K562 (cell line): ENCODE measurements at regions not wholly inside any gene's neighbourhood (a gene's known extent, or its start where the extent isn't known, plus 50 kb on each side); places are given as distances from the start of the nearest gene placed in this dataset.

ENCODE experiments used
- ATAC-seq: fragments of 200-7000 bp; cut with Tn5 transposase; 3 replicates; pipeline ENCODE4 v1.9.1; 2020; ENCODE audit warnings: moderate library complexity
- BruUV-seq: library from RNA; stranded (reverse); fragments of 400-500 nt; replicated peaks from 2 replicates; lab custom pipeline; 2021; lab: Mats Ljungman, UMichigan
- CTCF ChIA-PET: fragments of 300-600 bp; formaldehyde crosslinking; extraction: SDS; loops from one replicate; lab custom pipeline; 2021; ENCODE audit warnings: low intra/inter-chr PET ratio; lab: Yijun Ruan, JAX
- POLR2A ChIA-PET: fragments of 300-600, 350-650 bp; sonication (Branson Sonifier 250); formaldehyde crosslinking; extraction: SDS; loops from one replicate; lab custom pipeline; 2021; ENCODE audit warnings: antibody characterized with exemption, inconsistent platforms; lab: Yijun Ruan, JAX
- DNase-seq, 4 experiments: peaks; one replicate each; pipeline versions ENCODE4 v3.0.0 to v3.0.0-alpha.2; 2011 to 2018; ENCODE audit warnings: low spot score in 3 of 4, mixed read lengths in 3 of 4; ENCODE audit errors: extremely low read depth in 1 of 4
- FAIRE-seq: peaks from 2 replicates; lab custom pipeline; 2011; peaks lifted over from hg19 to GRCh38; lab: Jason Lieb, UNC
- H2AFZ ChIP-seq: 2 replicates; pipeline ENCODE4 v1.6.0; 2011; ENCODE audit warnings: low read depth, low read length, control low read depth, inconsistent platforms
- H3K27ac ChIP-seq: fragments of 200-600 bp; 3 replicates; pipeline ENCODE4 v1.8.0; 2011; ENCODE audit warnings: low read depth, mild to moderate bottlenecking, control low read depth, inconsistent platforms, low read length, moderate library complexity, mixed read lengths; ENCODE audit errors: extremely low read depth
- H3K27me3 ChIP-seq, 2 experiments: fragments of 300-600 bp in 1 of 2; 2 replicates in 1 of 2; 3 replicates in 1 of 2; pipeline versions ENCODE4 v1.6.0 to v1.8.0; 2011; ENCODE audit warnings: inconsistent platforms in 2 of 2, low read length in 2 of 2, mild to moderate bottlenecking in 1 of 2, mixed read lengths in 1 of 2, moderate library complexity in 1 of 2; ENCODE audit not compliant: control insufficient read depth in 2 of 2, insufficient read depth in 2 of 2
- H3K36me3 ChIP-seq: fragments of 300-600 bp; 3 replicates; pipeline ENCODE4 v1.8.0; 2011; ENCODE audit warnings: mild to moderate bottlenecking, low read length, inconsistent platforms; ENCODE audit not compliant: control insufficient read depth, insufficient read depth
- H3K4me1 ChIP-seq, 2 experiments: fragments of 200-600 bp in 1 of 2; replicated peaks in 1 of 2; 2 replicates in 1 of 2; 3 replicates in 1 of 2; pipeline versions ENCODE4 v1.5.1 to v1.8.0; 2011; ENCODE audit warnings: inconsistent platforms in 2 of 2, low read length in 2 of 2, mild to moderate bottlenecking in 1 of 2, mixed read lengths in 1 of 2, moderate library complexity in 1 of 2; ENCODE audit not compliant: control insufficient read depth in 2 of 2, insufficient read depth in 2 of 2
- H3K4me2 ChIP-seq: 2 replicates; pipeline ENCODE4 v1.6.1; 2011; ENCODE audit warnings: low read length, control low read depth, inconsistent platforms, mixed read lengths; ENCODE audit not compliant: insufficient read depth
- H3K4me3 ChIP-seq: fragments of 200-600 bp; sonication (generic), shearing (Covaris generic); 2 replicates; pipeline ENCODE4 v1.5.1; 2016; ENCODE audit warnings: control low read depth, inconsistent platforms
- H3K79me2 ChIP-seq: fragments of 200-600 bp; 3 replicates; pipeline ENCODE4 v1.8.0; 2011; ENCODE audit warnings: low read length, inconsistent platforms; ENCODE audit not compliant: control insufficient read depth, insufficient read depth
- H3K9ac ChIP-seq, 2 experiments: 2 replicates each; pipeline versions ENCODE4 v1.6.0 to v1.6.1; 2011; ENCODE audit warnings: low read depth in 2 of 2, low read length in 2 of 2, control low read depth in 1 of 2, inconsistent platforms in 1 of 2, mild to moderate bottlenecking in 1 of 2, mixed read lengths in 1 of 2; ENCODE audit not compliant: insufficient read depth in 1 of 2
- H3K9me1 ChIP-seq: one replicate; pipeline ENCODE4 v1.6.0; 2011; ENCODE audit warnings: inconsistent platforms, mild to moderate bottlenecking, low read length, moderate library complexity; ENCODE audit not compliant: control insufficient read depth, insufficient read depth
- H3K9me3 ChIP-seq: replicated peaks from 2 replicates; pipeline ENCODE4 v1.5.1; 2011; ENCODE audit warnings: low read depth, low read length, inconsistent platforms; ENCODE audit not compliant: control insufficient read depth, insufficient read depth
- H4K20me1 ChIP-seq: replicated peaks from 2 replicates; pipeline ENCODE4 v1.6.1; 2011; ENCODE audit warnings: low read length, inconsistent platforms, mixed read lengths; ENCODE audit not compliant: control insufficient read depth, insufficient read depth
- ASH1L ChIP-seq: fragments of 450-650 bp; IDR thresholded peaks from 2 replicates; pipeline ENCODE4 v1.6.1; 2018; ENCODE audit warnings: borderline replicate concordance, mild to moderate bottlenecking, low read depth; ENCODE audit not compliant: partially characterized antibody
- ELF4 ChIP-seq: fragments of 450-650 bp; formaldehyde crosslinking; IDR thresholded peaks from 2 replicates; pipeline ENCODE4 v1.4.0; 2022; ENCODE audit warnings: missing genetic modification characterization
- FOXK2 ChIP-seq, 2 experiments: fragments of 450-650 bp; IDR thresholded peaks in 1 of 2; conservative IDR thresholded peaks in 1 of 2; 2 replicates each; pipeline ENCODE4 v1.6.1; 2016; ENCODE audit warnings: low read depth in 2 of 2, mild to moderate bottlenecking in 1 of 2
- HDAC1 ChIP-seq, 2 experiments: fragments of 450-650 bp; IDR thresholded peaks; 2 replicates each; pipeline ENCODE4 v1.6.1; 2016 to 2017; ENCODE audit warnings: inconsistent platforms in 1 of 2, mild to moderate bottlenecking in 1 of 2, moderate library complexity in 1 of 2
- MAFK ChIP-seq: IDR thresholded peaks from 2 replicates; pipeline ENCODE4 v1.6.1; 2011; ENCODE audit warnings: low read length, improper control_type of control experiment
- POLR2A ChIP-seq: fragments of 450-650 bp; conservative IDR thresholded peaks from 2 replicates; pipeline ENCODE4 v1.6.1; 2016
- POLR2AphosphoS2 ChIP-seq: IDR thresholded peaks from 2 replicates; pipeline ENCODE4 v1.6.1; 2012; ENCODE audit warnings: low read length, improper control_type of control experiment
- RFX7 ChIP-seq: fragments of 250-450 bp; sonication (Bioruptor Pico); IDR thresholded peaks from 2 replicates; pipeline ENCODE4 v1.5.1; 2021; ENCODE audit warnings: mild to moderate bottlenecking
- SLC30A9 ChIP-seq: fragments of 250-450 bp; sonication (Bioruptor Pico); IDR thresholded peaks from 2 replicates; pipeline ENCODE4 v1.8.0; 2022; ENCODE audit warnings: mild to moderate bottlenecking, moderate library complexity
- TAF1 ChIP-seq: IDR thresholded peaks from 2 replicates; pipeline ENCODE4 v1.6.1; 2011; ENCODE audit warnings: mild to moderate bottlenecking, low read length, moderate library complexity; ENCODE audit not compliant: insufficient read depth, control insufficient read depth, severe bottlenecking; ENCODE audit errors: extremely low read depth
- TRIM24 ChIP-seq, 2 experiments: fragments of 450-650 bp; IDR thresholded peaks; 2 replicates each; pipeline ENCODE4 v1.6.1; 2016
- ZNF398 ChIP-seq: fragments of 250-450 bp; sonication (Bioruptor Pico); IDR thresholded peaks from 2 replicates; pipeline ENCODE4 v1.8.0; 2021; ENCODE audit warnings: moderate library complexity, mild to moderate bottlenecking, inconsistent platforms
- ZNF436 ChIP-seq: fragments of 250-450, 450-650 bp; sonication (Bioruptor Pico); formaldehyde crosslinking; IDR thresholded peaks from 2 replicates; pipeline ENCODE4 v1.7.0; 2020; ENCODE audit warnings: mild to moderate bottlenecking
- ZNF583 ChIP-seq: fragments of 250-450 bp; sonication (Bioruptor Pico); IDR thresholded peaks from 2 replicates; pipeline ENCODE4 v1.4.0; 2020
- WGBS: fragments of 100-300 bp; shearing (Covaris generic); methylation state at CpG from one replicate; pipeline ENCODE4 v1.1.6; 2016; ENCODE audit warnings: low coverage, mixed read lengths; ENCODE audit not compliant: insufficient coverage; ENCODE audit errors: missing lambda C conversion rate; 5-methylcytosine and 5-hydroxymethylcytosine counted together
- in situ Hi-C: fragments of 300-500 bp; cut with MboI; formaldehyde crosslinking; loops from 4 replicates; pipeline ENCODE4 v1.15.0; 2018; ENCODE audit warnings: inconsistent platforms, mixed read lengths
- intact Hi-C: fragments of 100-400 bp; cut with micrococcal nuclease; formaldehyde crosslinking; loops from 2 replicates; pipeline ENCODE4 v1.14.2; 2022
- TF ChIP-seq, protein P1 (sequence below): IDR thresholded peaks from 2 replicates; pipeline ENCODE4 v1.6.1; 2011; ENCODE audit warnings: borderline replicate concordance, low read depth, mild to moderate bottlenecking, moderate library complexity, low read length; ENCODE audit not compliant: insufficient read depth, poor library complexity, severe bottlenecking

DNA sequence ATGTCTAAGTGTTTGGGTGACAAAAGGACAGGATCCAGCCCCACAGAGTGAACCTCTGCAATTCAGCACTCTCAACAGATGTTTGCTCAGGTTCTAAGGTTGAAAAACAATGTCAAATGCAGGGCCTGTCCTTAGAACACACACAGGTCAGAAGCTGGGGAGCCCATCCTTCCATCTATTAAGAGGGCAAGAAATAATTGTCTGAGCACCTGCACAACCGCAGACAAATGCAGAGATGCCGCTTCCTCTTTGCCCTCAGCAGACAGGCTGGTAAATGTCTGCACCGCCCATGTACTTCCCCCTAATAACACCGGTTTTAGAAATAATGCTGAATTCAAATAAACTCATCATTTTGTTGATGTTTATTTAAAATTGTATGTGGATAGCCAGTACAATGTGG lies 414.5 kb upstream of the ADAMTS16 start:
- intact Hi-C loops, result no loop called here
- BruUV-seq, result no TSS peak
- DNase-seq, result no peak
- POLR2A ChIA-PET, result no interaction called here
- Histone ChIP-seq H3K27ac (no peak overlapping the region), H3K27me3 (no peaks in the 10 kb centered on the region), H3K9ac (no peak overlapping the region), H3K9me1 (no peaks in the 10 kb centered on the region), H3K36me3 (no peaks in the 10 kb centered on the region), H3K79me2 (no peaks in the 10 kb centered on the region), H4K20me1 (no peaks in the 10 kb centered on the region), H3K4me1 (no peaks in the 10 kb centered on the region), H2AFZ (no peak overlapping the region), H3K4me2 (no peak overlapping the region), H3K4me3 (no peak overlapping the region), H3K9me3 (peaks cover 4% of the 10 kb centered on the region)
- FAIRE-seq, result no peak
- TF ChIP-seq FOXK2 (conservative IDR thresholded peaks at IDR 0.05 in 1 of 2, IDR thresholded peaks at IDR 0.05 in 1 of 2; ENCODE audit: low read depth in 2 of 2) (no peak), RFX7 (CRISPR knock-in tag) (no peak)
- no peak for ATAC-seq
- WGBS, result 0% methylated on average over 4 of the region's 4 CpGs
- CTCF ChIA-PET, result no interaction called here
- in situ Hi-C loops, result no loop called here

DNA sequence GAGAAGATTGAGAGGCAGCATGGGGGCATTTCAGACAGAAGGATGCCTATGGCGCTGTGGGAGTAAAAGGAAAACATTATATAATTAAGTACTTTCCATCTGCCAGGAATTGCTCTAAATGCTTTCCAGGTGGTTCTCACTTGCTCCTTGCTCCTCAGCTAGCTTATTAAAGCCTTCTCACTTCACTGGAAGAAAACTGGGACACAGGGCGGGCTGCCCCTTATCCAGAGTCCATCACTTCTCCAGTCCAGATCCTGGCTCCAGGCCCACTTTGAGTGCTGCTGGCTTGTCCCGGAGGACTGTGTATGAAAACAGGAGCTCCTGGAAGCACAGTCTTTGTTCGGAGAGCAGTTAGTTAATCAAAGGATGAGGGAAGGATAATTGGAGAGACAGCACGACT lies 409.9 kb upstream of the ADAMTS16 start:
- POLR2A ChIA-PET, result no interaction called here
- no peak for DNase-seq
- H3K4me3 ChIP-seq, result no peak overlapping the region
- H3K9ac ChIP-seq, result no peak overlapping the region
- H3K4me1 ChIP-seq, result no peaks in the 10 kb centered on the region
- H3K27me3 ChIP-seq, result no peaks in the 10 kb centered on the region
- H3K9me1 ChIP-seq, result no peaks in the 10 kb centered on the region
- CTCF ChIA-PET, result no interaction called here
- in situ Hi-C loops (no loop called here), intact Hi-C loops (no loop called here)
- H3K79me2 ChIP-seq, result no peaks in the 10 kb centered on the region
- H3K36me3 ChIP-seq, result no peaks in the 10 kb centered on the region
- no peak for FAIRE-seq
- no TSS peak for BruUV-seq
- no peak overlapping the region for H2AFZ ChIP-seq
- H3K9me3 ChIP-seq, result peaks cover 4% of the 10 kb centered on the region
- no peak overlapping the region for H3K4me2 ChIP-seq
- ATAC-seq, result no peak
- H4K20me1 ChIP-seq, result no peaks in the 10 kb centered on the region
- 0% methylated on average over 5 of the region's 5 CpGs for WGBS
- no peak overlapping the region for H3K27ac ChIP-seq
- TF ChIP-seq POLR2AphosphoS2 (no peak), ZNF436 (no peak), ZNF583 (no peak), TAF1 (no peak), POLR2A (no peak), SLC30A9 (CRISPR knock-in tag) (no peak), TRIM24 (IDR thresholded peaks at IDR 0.05) (no peak), ELF4 (CRISPR knock-in tag) (no peak), ZNF398 (no peak), ASH1L (no peak), MAFK (no peak), HDAC1 (IDR thresholded peaks at IDR 0.05) (no peak)
- TF ChIP-seq, protein P1, sequence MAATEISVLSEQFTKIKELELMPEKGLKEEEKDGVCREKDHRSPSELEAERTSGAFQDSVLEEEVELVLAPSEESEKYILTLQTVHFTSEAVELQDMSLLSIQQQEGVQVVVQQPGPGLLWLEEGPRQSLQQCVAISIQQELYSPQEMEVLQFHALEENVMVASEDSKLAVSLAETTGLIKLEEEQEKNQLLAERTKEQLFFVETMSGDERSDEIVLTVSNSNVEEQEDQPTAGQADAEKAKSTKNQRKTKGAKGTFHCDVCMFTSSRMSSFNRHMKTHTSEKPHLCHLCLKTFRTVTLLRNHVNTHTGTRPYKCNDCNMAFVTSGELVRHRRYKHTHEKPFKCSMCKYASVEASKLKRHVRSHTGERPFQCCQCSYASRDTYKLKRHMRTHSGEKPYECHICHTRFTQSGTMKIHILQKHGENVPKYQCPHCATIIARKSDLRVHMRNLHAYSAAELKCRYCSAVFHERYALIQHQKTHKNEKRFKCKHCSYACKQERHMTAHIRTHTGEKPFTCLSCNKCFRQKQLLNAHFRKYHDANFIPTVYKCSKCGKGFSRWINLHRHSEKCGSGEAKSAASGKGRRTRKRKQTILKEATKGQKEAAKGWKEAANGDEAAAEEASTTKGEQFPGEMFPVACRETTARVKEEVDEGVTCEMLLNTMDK, result no peak
